ENCODE measurements at regions not wholly inside any gene's neighbourhood (a gene's known extent, or its start where the extent isn't known, plus 50 kb on each side); places are given as distances from the start of the nearest gene placed in this dataset.
A peak's percentile ranks its signal among the peaks of the same experiment; 100 is the strongest.
"Not testable (repeated sequence)": the region's sequence is repeated elsewhere in the genome, so short reads cannot be mapped to it uniquely, and the experiment has no call there.

DNA sequence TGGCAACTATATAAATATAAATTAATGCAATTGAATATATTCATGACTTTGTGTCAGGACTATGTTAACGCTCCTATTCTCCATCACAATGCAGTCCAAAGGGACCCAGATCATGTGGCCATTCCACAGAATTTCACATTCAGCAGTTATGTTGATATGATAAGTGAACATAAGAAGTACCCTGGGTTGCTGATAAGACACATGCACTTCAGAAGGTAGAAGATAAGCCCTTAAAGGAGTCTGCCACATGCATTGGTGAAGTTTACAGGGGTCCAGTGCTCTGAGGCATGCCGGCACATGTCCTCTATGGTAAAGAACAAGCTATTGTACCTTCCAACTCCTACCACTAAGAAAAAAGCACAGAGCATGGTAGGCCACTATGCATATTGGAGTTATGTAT is 76.4 kb downstream of the PHAX start:
- Histone ChIP-seq H3K4me1 (no peaks in the 10 kb centered on the region; the same call in 1 of the 2 replicates), H3K4me3 (ENCODE audit: low read depth, low read length) (no peak overlapping the region), H3K36me3 (no peaks in the 10 kb centered on the region), H3K27me3 (no peaks in the 10 kb centered on the region), H3K9me3 (no peaks in the 10 kb centered on the region)
- no peak for DNase-seq
- no peak for TF ChIP-seq CTCF (IDR thresholded peaks at IDR 0.05; ENCODE audit: low read depth, low read length)

- peak; percentile 74 for DNase-seq
- no peaks in the 10 kb centered on the region; the same call in 1 of the 2 replicates for H3K27me3 ChIP-seq
- H3K4me3 ChIP-seq (ENCODE audit: low read depth, low read length), result peak overlapping the region; percentile 11; the same call in 1 of the 2 replicates
- H3K36me3 ChIP-seq, result no peaks in the 10 kb centered on the region
- TF ChIP-seq CTCF (IDR thresholded peaks at IDR 0.05; ENCODE audit: low read depth, low read length), result no peak
- H3K9me3 ChIP-seq, result no peaks in the 10 kb centered on the region
- H3K4me1 ChIP-seq, result no peaks in the 10 kb centered on the region; the same call in 1 of the 2 replicates
Observed at GRCh38 chr5:126680191-126680817, 79.6 kb downstream of the PHAX start.

GRCh38 chr5:126681314-126681713 is 80.6 kb downstream of the PHAX start:
- H3K36me3 ChIP-seq; H3K4me1 ChIP-seq; H3K27me3 ChIP-seq; DNase-seq; H3K4me3 ChIP-seq (ENCODE audit: low read depth, low read length); H3K9me3 ChIP-seq: not testable (repeated sequence)

- Histone ChIP-seq H3K36me3 (no peaks in the 10 kb centered on the region), H3K4me3 (ENCODE audit: low read depth, low read length) (no peak overlapping the region), H3K27me3 (no peaks in the 10 kb centered on the region; the same call in 1 of the 2 replicates), H3K9me3 (no peaks in the 10 kb centered on the region), H3K4me1 (no peaks in the 10 kb centered on the region; the same call in 1 of the 2 replicates)
- no peak for TF ChIP-seq CTCF (IDR thresholded peaks at IDR 0.05; ENCODE audit: low read depth, low read length)
- DNase-seq, result peak; percentile 21
Observed at GRCh38 chr5:126681970-126682369, 81.2 kb downstream of the PHAX start.

- no peaks in the 10 kb centered on the region; the same call in 1 of the 2 replicates for H3K4me1 ChIP-seq
- no peaks in the 10 kb centered on the region for H3K9me3 ChIP-seq
- no peaks in the 10 kb centered on the region; the same call in 1 of the 2 replicates for H3K27me3 ChIP-seq
- no peak for TF ChIP-seq CTCF (IDR thresholded peaks at IDR 0.05; ENCODE audit: low read depth, low read length)
- no peak for DNase-seq
- no peaks in the 10 kb centered on the region for H3K36me3 ChIP-seq
- H3K4me3 ChIP-seq (ENCODE audit: low read depth, low read length), result no peak overlapping the region
Observed at GRCh38 chr5:126682856-126683255, 82.1 kb downstream of the PHAX start.

DNA sequence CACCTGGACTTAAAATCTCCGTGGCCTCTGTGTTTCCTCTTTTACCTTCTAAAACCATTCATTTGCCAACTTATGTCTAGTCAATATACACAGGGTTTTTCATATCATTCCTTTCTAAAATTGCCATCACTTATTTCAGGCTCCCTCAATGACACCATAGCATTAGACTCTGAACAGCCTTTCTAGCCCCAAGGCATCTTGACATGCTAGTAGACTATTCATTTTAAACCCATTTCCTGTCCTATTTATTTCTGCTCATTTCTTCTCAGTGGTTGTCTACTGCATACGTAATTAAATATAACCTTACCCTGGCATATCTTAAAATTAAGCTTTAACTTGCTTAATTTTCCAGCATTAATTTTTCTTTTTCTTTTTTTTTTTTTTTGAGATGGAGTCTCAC is 83.2 kb downstream of the PHAX start:
- H3K36me3 ChIP-seq, result no peaks in the 10 kb centered on the region
- H3K4me3 ChIP-seq (ENCODE audit: low read depth, low read length), result no peak overlapping the region
- TF ChIP-seq CTCF (IDR thresholded peaks at IDR 0.05; ENCODE audit: low read depth, low read length), result no peak
- H3K9me3 ChIP-seq, result no peaks in the 10 kb centered on the region
- DNase-seq, result no peak
- no peaks in the 10 kb centered on the region; the same call in 1 of the 2 replicates for H3K4me1 ChIP-seq
- H3K27me3 ChIP-seq, result no peaks in the 10 kb centered on the region; the same call in 1 of the 2 replicates

DNA sequence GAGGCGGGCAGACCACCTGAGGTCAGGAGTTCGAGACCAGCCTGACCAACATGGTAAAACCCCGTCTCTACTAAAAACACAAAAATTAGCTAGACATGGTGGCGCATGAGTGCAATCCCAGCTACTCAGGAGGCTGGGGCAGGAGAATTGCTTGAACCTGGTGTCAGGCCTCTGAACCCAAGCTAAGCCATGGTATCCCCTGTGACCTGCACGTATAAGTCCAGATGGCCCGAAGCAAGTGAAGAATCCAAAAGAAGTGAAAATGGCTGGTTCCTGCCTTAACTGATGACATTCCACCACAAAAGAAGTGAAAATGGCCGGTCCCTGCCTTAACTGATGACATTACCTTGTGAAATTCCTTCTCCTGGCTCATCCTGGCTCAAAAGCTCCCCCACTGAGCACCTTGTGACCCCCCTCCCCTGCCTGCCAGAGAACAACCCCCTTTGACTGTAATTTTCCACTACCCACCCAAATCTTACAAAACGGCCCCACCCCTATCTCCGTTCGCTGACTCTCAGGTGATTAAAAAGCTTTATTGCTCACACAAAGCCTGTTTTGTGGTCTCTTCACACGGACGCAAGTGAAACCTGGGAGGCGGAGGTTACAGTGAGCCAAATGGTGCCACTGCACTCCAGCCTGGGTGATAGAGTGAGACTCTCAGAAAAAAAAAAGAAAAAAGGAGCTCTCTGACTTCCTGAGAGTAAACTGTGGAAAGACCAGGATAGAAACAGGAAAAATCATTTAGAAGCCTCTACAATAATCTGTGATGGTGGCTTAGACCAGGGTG is 84.1 kb downstream of the PHAX start:
- not testable (repeated sequence) for H3K9me3 ChIP-seq; H3K4me1 ChIP-seq; H3K27me3 ChIP-seq; H3K36me3 ChIP-seq; DNase-seq; H3K4me3 ChIP-seq (ENCODE audit: low read depth, low read length)
